NOMO-1 treated with DMSO at 0.1 percent for 48 hours (cell line): ENCODE measurements at regions not wholly inside any gene's neighbourhood (a gene's known extent, or its start where the extent isn't known, plus 50 kb on each side); places are given as distances from the start of the nearest gene placed in this dataset.
"Not testable (repeated sequence)": the region's sequence is repeated elsewhere in the genome, so short reads cannot be mapped to it uniquely, and the experiment has no call there.

Experiments
- DNase-seq: peaks from one replicate; lab custom pipeline; 2025; ENCODE audit not compliant: unreplicated experiment; lab: John Stamatoyannopoulos, UW

- DNase-seq, result not testable (repeated sequence)
Observed at GRCh38 chr9:85792057-85792456, 50.3 kb upstream of the AGTPBP1 start.

- DNase-seq, result not testable (repeated sequence)
Observed at GRCh38 chr9:85802978-85803695, 61.4 kb upstream of the AGTPBP1 start.

- not testable (repeated sequence) for DNase-seq
Observed at GRCh38 chr9:85804847-85805133, 63.0 kb upstream of the AGTPBP1 start.

- peak; percentile 7 for DNase-seq
Observed at GRCh38 chr9:85805134-85806005, 63.6 kb upstream of the AGTPBP1 start.

- not testable (repeated sequence) for DNase-seq
Observed at GRCh38 chr9:85808329-85808728, 66.6 kb upstream of the AGTPBP1 start.

- not testable (repeated sequence) for DNase-seq
Observed at GRCh38 chr9:85813388-85813787, 71.6 kb upstream of the AGTPBP1 start.

- not testable (repeated sequence) for DNase-seq
Observed at GRCh38 chr9:85814800-85815199, 73.0 kb upstream of the AGTPBP1 start.

GRCh38 chr9:85818971-85819370, 77.2 kb upstream of the AGTPBP1 start:
- DNase-seq, result peak; percentile 19

- not testable (repeated sequence) for DNase-seq
Observed at GRCh38 chr9:85820598-85820997, 78.8 kb upstream of the AGTPBP1 start.

- DNase-seq, result not testable (repeated sequence)
Observed at GRCh38 chr9:85824949-85825348, 83.2 kb upstream of the AGTPBP1 start.

- DNase-seq, result not testable (repeated sequence)
Observed at GRCh38 chr9:85834591-85834990, 92.8 kb upstream of the AGTPBP1 start.

- DNase-seq, result not testable (repeated sequence)
Observed at GRCh38 chr9:85843949-85844348, 97.0 kb upstream of the NAA35 start.

- not testable (repeated sequence) for DNase-seq
Observed at GRCh38 chr9:85847782-85848181, 93.2 kb upstream of the NAA35 start.

GRCh38 chr9:85858056-85858750, 82.7 kb upstream of the NAA35 start:
- no peak for DNase-seq

GRCh38 chr9:85859765-85860164, 81.2 kb upstream of the NAA35 start:
- no peak for DNase-seq

GRCh38 chr9:85861882-85862281, 79.1 kb upstream of the NAA35 start:
- DNase-seq, result not testable (repeated sequence)

- DNase-seq, result no peak
Observed at GRCh38 chr9:85863875-85864274, 77.1 kb upstream of the NAA35 start.

- DNase-seq, result no peak
Observed at GRCh38 chr9:85871008-85871407, 69.9 kb upstream of the NAA35 start.

- not testable (repeated sequence) for DNase-seq
Observed at GRCh38 chr9:85871683-85872082, 69.3 kb upstream of the NAA35 start.

- DNase-seq, result no peak
Observed at GRCh38 chr9:85872463-85872862, 68.5 kb upstream of the NAA35 start.

GRCh38 chr9:85876628-85877027, 64.3 kb upstream of the NAA35 start:
- DNase-seq, result peak; percentile 63
